Small intestine (tissue), 7 donors: ENCODE measurements at regions not wholly inside any gene's neighbourhood (a gene's known extent, or its start where the extent isn't known, plus 50 kb on each side); places are given as distances from the start of the nearest gene placed in this dataset.

Experiments
- DNase-seq, 2 donors: peaks; one replicate each; pipeline versions ENCODE4 v3.0.0 to v3.0.0-alpha.2; 2013
- FAIRE-seq: peaks from 2 replicates; lab custom pipeline; 2012; peaks lifted over from hg19 to GRCh38; lab: Jason Lieb, UNC
- H3K27ac ChIP-seq, 3 donors: one replicate each; pipeline ENCODE4 v1.5.1; 2013; ENCODE audit warnings: low read length in 2 of 3, mild to moderate bottlenecking in 2 of 3, control low read depth in 1 of 3, inconsistent platforms in 1 of 3, low read depth in 1 of 3, moderate library complexity in 1 of 3
- H3K27me3 ChIP-seq, 3 donors: one replicate each; pipeline ENCODE4 v1.6.1; 2013; ENCODE audit warnings: low read length in 3 of 3, inconsistent platforms in 1 of 3; ENCODE audit not compliant: control insufficient read depth in 3 of 3, insufficient read depth in 3 of 3
- H3K36me3 ChIP-seq, 3 donors: one replicate each; pipeline ENCODE4 v1.6.1; 2013; ENCODE audit warnings: low read length in 3 of 3, inconsistent platforms in 1 of 3, low read depth in 1 of 3, mild to moderate bottlenecking in 1 of 3, moderate library complexity in 1 of 3; ENCODE audit not compliant: control insufficient read depth in 3 of 3, insufficient read depth in 2 of 3
- H3K4me1 ChIP-seq, 3 donors: one replicate each; pipeline ENCODE4 v1.6.1; 2013; ENCODE audit warnings: low read length in 2 of 3, inconsistent platforms in 1 of 3, low read depth in 1 of 3, mild to moderate bottlenecking in 1 of 3, moderate library complexity in 1 of 3; ENCODE audit not compliant: control insufficient read depth in 3 of 3, insufficient read depth in 2 of 3
- H3K4me3 ChIP-seq, 3 donors: one replicate each; pipeline ENCODE4 v1.5.1; 2013; ENCODE audit warnings: low read length in 3 of 3, control low read depth in 1 of 3, inconsistent platforms in 1 of 3, low read depth in 1 of 3, mild to moderate bottlenecking in 1 of 3, moderate library complexity in 1 of 3
- H3K9me3 ChIP-seq, 2 donors: one replicate each; pipeline ENCODE4 v1.6.1; 2013; ENCODE audit warnings: low read depth in 1 of 2, low read length in 1 of 2; ENCODE audit not compliant: control insufficient read depth in 2 of 2, insufficient read depth in 1 of 2
- WGBS, 3 donors: extraction: QIAGEN DNeasy Blood & Tissue Kit; methylation state at CpG; one replicate each; pipeline ENCODE4 v1.1.7; 2013; 5-methylcytosine and 5-hydroxymethylcytosine counted together
- donor health status: healthy with polysubstance abuse.
- donor health status: control.
- donor health status: control.
- donor health status: Bipolar disorder and iron deficiency.
- donor health status: healthy.

DNA sequence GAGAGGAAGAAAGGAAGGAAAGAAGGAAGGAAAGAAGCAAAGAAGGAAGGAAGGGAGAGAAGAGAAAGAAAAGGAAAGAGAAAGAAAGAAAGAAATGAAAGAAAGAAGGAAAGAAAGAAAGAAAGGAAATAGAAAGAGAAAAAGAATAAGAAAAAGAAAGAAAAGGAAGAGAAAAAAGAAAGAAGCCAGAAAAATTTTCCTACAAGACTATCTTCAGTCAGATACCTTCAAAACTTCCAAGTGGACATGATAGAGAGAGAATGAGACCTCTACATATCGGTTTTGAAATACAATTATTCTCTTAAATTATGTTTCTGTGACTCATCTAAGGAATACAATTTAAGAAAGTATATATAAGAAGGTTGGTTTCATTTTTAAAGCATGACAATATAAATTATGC is 1369.0 kb downstream of the ZPLD1 start:
- Histone ChIP-seq H3K9me3 (peaks cover 0 to 10% of the 10 kb centered on the region in 2 donors), H3K4me3 (no peak overlapping the region), H3K4me1 (no peaks in the 10 kb centered on the region), H3K36me3 (no peaks in the 10 kb centered on the region), H3K27ac (no peak overlapping the region), H3K27me3 (no peaks in the 10 kb centered on the region)
- DNase-seq (no peak), FAIRE-seq (no peak)
- WGBS, 3 donors, result 45 to 74% (median 57%) methylated on average over 1 of the region's 1 CpG

DNA sequence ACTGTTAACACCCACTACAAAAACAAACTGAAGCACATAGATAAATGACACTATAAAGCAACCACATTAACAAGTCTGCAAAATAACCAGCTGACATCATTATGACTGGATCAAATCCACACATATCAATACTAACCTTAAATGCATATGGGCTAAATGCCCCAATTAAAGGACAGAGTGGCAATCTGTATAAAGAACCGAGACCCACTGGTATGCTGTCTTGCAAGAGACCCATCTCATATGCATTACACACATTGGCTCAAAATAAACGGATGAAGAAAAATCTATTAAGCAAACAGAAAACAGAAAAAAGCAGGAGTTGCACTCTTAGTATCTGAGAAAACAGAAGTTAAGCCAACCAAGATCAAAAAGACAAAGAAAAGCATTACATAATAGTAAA is 1375.4 kb downstream of the ZPLD1 start:
- H3K27me3 ChIP-seq, result no peaks in the 10 kb centered on the region
- H3K27ac ChIP-seq, result no peak overlapping the region
- no peak for FAIRE-seq
- 73 to 81% (median 80%) methylated on average over 2 of the region's 2 CpGs for WGBS, 3 donors
- no peaks in the 10 kb centered on the region for H3K36me3 ChIP-seq
- H3K4me1 ChIP-seq, result no peaks in the 10 kb centered on the region
- DNase-seq, result no peak
- H3K4me3 ChIP-seq, result no peak overlapping the region
- H3K9me3 ChIP-seq, result peaks cover 0 to 17% of the 10 kb centered on the region in 2 donors

DNA sequence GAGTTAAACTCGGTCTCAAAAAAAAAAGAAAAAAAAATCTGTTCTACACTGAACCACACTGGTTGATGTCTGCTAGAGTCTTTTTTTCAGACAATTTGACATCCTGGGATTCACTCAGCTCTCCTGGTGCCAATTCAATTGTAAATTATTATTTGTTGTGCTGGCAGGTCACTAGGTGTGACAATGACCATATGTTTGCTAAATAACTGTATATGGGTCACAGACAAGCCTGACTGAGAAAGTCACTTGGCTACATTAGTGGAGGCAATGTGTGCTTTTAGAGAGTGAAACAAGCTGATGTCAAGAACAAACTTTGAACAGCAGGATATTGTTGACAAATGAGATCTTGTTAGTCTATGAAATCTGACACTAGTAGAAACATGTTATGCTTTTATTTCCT is 1379.1 kb downstream of the ZPLD1 start:
- Histone ChIP-seq H3K4me3 (no peak overlapping the region), H3K27ac (no peak overlapping the region), H3K36me3 (no peaks in the 10 kb centered on the region), H3K4me1 (no peaks in the 10 kb centered on the region), H3K9me3 (peaks cover 0 to 5% of the 10 kb centered on the region in 2 donors), H3K27me3 (no peaks in the 10 kb centered on the region)
- DNase-seq (no peak), FAIRE-seq (no peak)
- WGBS, 3 donors, result 78 to 88% (median 84%) methylated on average over 1 of the region's 1 CpG

DNA sequence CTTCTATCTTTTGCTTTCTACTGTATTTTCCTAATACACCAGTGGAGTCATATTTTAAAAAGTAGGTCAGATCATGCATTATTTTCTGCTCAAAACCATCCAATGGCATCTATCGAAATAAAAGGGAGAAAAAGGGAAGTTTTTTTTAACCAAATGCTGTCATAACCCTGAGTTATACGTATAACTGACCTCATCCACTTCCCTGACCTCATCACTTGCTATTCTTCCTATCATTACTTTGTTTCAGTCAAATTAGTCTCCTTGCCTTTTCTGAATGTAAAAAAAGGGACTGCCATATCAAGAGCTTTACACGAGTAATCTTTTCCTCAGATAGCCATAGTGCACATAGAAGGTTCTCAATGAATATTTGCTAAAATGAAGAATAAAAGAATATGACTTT is 1383.6 kb downstream of the ZPLD1 start:
- peaks cover 0 to 4% of the 10 kb centered on the region in 2 donors for H3K9me3 ChIP-seq
- no peaks in the 10 kb centered on the region for H3K36me3 ChIP-seq
- H3K4me3 ChIP-seq, result no peak overlapping the region
- DNase-seq, result no peak
- no peaks in the 10 kb centered on the region for H3K27me3 ChIP-seq
- H3K27ac ChIP-seq, result no peak overlapping the region
- no peaks in the 10 kb centered on the region for H3K4me1 ChIP-seq
- FAIRE-seq, result no peak
- 66 to 71% (median 67%) methylated on average over 3 of the region's 3 CpGs for WGBS, 3 donors

DNA sequence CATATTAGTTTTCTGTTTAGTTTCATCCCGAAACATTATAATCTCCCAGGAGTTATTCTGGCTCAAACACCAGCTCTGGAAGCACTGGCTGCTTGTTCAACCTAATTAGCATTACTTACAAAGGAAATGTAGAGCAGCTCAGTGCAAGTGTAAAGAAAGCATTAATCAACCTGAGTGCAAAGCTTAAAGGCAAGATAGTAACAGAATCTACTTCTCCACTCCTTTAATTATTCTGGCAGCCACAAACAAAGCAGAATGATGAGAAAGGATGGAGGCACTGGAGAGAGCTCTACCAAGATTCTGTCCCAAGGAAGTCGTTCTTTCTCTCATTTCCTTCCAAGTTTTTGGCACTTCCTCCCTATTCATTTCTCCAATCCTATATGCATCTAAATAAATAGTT is 1384.0 kb downstream of the ZPLD1 start:
- FAIRE-seq (no peak), DNase-seq (no peak)
- Histone ChIP-seq H3K27me3 (no peaks in the 10 kb centered on the region), H3K4me1 (no peaks in the 10 kb centered on the region), H3K4me3 (no peak overlapping the region), H3K27ac (no peak overlapping the region), H3K9me3 (no peaks in the 10 kb centered on the region), H3K36me3 (no peaks in the 10 kb centered on the region)
- 32 to 42% (median 36%) methylated on average over 2 of the region's 2 CpGs for WGBS, 3 donors

DNA sequence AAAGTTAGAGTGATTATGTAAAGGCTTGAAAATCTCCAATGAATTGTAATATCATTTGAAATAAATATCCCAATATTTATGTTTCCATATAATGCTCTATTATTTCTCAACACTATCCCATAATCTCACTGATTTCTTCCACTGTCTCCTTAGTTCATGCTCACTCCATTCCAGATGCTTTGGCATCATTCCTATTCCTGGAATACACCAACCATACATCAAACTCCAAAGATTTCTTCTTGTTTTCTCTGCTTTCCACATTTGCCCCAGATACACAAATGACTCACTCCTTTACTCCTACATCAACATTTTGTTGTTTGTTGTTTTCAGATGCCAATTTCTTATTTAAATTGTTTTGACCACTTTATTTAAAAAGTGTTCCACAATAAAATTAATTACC is 1390.8 kb downstream of the ZPLD1 start:
- Histone ChIP-seq H3K9me3 (no peaks in the 10 kb centered on the region), H3K36me3 (no peaks in the 10 kb centered on the region), H3K4me3 (no peak overlapping the region), H3K4me1 (no peaks in the 10 kb centered on the region), H3K27me3 (no peaks in the 10 kb centered on the region), H3K27ac (no peak overlapping the region)
- DNase-seq (no peak), FAIRE-seq (no peak)

DNA sequence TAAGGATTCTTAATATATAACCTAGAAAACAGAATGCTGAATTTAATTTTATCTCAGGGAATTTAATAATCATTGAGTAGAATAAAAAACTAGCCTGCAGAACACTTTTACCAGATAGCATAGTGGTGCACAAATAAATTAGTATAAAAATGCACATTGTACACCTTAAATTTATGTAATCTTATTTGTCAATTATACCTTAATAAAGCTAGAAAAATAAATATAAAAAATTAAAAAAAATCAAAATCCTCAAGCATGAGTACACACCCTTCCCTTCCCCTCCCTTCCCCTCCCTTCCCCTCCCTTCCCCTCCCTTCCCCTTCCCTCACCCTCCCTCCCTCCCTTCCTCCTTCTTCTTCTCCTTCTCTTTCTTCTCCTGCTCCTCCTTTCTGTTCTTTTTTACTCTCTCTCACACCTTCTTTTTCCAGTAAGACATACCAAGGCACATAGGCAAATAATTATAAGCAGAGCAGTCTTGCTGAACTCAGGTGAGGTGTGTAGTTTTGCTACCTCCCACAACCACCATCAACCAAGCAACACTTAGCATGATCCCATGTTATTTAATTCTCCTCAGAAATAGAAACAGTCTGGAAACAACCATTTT is 1395.0 kb downstream of the ZPLD1 start:
- H3K27me3 ChIP-seq, result no peaks in the 10 kb centered on the region
- H3K9me3 ChIP-seq, result no peaks in the 10 kb centered on the region
- no peaks in the 10 kb centered on the region for H3K4me1 ChIP-seq
- no peak overlapping the region for H3K27ac ChIP-seq
- no peak overlapping the region for H3K4me3 ChIP-seq
- H3K36me3 ChIP-seq, result no peaks in the 10 kb centered on the region
- FAIRE-seq (no peak), DNase-seq (no peak)

DNA sequence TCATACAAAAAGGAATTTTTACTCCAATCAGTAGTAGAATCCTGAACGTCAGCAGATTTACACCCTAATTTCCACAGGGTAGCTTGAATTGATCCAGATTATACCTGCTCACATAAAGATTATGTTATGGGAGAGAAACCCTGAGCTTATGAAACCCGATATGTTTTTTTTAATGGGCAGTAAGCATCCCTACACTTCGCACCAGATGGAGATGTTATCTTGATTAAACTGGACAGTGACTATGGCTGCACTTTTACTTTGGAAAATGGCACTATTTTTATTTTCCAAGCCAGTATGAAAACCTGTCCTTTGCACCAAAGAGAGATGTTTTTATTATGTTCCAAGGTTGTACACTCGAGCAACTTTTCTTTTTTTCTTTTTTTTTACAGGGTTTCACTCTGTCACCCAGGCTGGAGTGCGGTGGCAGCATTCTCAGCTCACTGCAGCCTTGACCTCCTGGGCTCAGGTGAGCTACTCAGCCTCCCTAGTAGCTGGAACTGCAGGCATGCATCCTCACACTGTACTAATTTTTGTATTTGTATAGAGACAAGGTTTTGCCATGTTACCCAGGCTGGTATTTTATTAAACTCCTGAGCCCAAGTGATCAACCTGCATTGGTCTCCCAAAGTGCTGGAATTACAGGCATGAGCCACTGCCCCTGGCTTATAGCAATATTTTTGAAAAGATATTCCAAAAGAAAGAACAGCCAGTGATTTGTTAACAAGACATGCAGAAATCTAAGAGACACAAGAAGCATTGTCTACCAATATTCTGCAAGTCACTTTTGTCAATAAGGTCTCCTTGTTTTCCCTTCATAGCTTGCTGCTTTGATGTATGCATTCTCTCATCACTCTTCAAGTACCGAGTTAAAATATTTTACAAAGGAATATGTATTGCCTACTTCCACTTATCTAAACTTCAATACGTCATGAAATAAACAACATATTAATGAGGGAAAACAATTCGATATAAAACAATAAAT is 1412.6 kb downstream of the ZPLD1 start:
- FAIRE-seq (no peak), DNase-seq (no peak)
- 62 to 69% (median 68%) methylated on average over 8 of the region's 8 CpGs for WGBS, 3 donors
- Histone ChIP-seq H3K9me3 (no peaks in the 10 kb centered on the region), H3K27me3 (no peaks in the 10 kb centered on the region), H3K4me1 (no peaks in the 10 kb centered on the region), H3K36me3 (no peaks in the 10 kb centered on the region), H3K27ac (no peak overlapping the region), H3K4me3 (no peak overlapping the region)
